Sigmoid colon (tissue), 6 donors: ENCODE measurements at regions not wholly inside any gene's neighbourhood (a gene's known extent, or its start where the extent isn't known, plus 50 kb on each side); places are given as distances from the start of the nearest gene placed in this dataset.

Experiments used
- DNase-seq: peaks from one replicate; pipeline ENCODE4 v3.0.0-alpha.2; 2019
- H3K27ac ChIP-seq, 4 donors: fragments of 200-600 bp; sonication (generic); one replicate each; pipeline ENCODE4 v1.5.1; 2016 to 2019; ENCODE audit warnings: mild to moderate bottlenecking in 1 of 4
- H3K27me3 ChIP-seq, 3 donors: fragments of 200-600 bp; sonication (generic); one replicate each; pipeline ENCODE4 v1.5.1; 2019; ENCODE audit warnings: mild to moderate bottlenecking in 1 of 3
- H3K36me3 ChIP-seq, 4 donors: fragments of 200-600 bp; sonication (generic); one replicate each; pipeline ENCODE4 v1.5.1; 2016 to 2019
- H3K4me1 ChIP-seq, 4 donors: fragments of 200-600 bp; sonication (generic); one replicate each; pipeline ENCODE4 v1.5.1; 2017 to 2019
- H3K4me3 ChIP-seq, 4 donors: fragments of 200-600 bp; sonication (generic); one replicate each; pipeline ENCODE4 v1.5.1; 2017 to 2019; ENCODE audit warnings: mild to moderate bottlenecking in 2 of 4, moderate library complexity in 1 of 4
- H3K9me3 ChIP-seq, 4 donors: fragments of 200-600 bp in 3 of 4; sonication (generic) in 3 of 4; one replicate each; pipeline versions ENCODE4 v1.5.1 to v1.6.1; 2013 to 2019
- CTCF ChIP-seq, 4 experiments: fragments of 450-650 bp in 3 of 4; fragments of 200-600 bp in 1 of 4; IDR thresholded peaks; one replicate each; pipeline ENCODE4 v1.5.1; 2016 to 2019; ENCODE audit warnings: antibody characterized with exemption in 4 of 4, mild to moderate bottlenecking in 3 of 4, moderate library complexity in 2 of 4
- EP300 ChIP-seq, 4 donors: sonication (generic); formaldehyde crosslinking; IDR thresholded peaks; one replicate each; pipeline ENCODE4 v1.6.1; 2017; ENCODE audit warnings: antibody characterized with exemption in 4 of 4
- POLR2A ChIP-seq, 2 donors: fragments of 450-650 bp; IDR thresholded peaks; one replicate each; pipeline ENCODE4 v1.6.1; 2016; ENCODE audit warnings: antibody characterized with exemption in 2 of 2, mild to moderate bottlenecking in 2 of 2, moderate library complexity in 2 of 2
- POLR2AphosphoS5 ChIP-seq, 4 donors: sonication (generic); formaldehyde crosslinking; IDR thresholded peaks; one replicate each; pipeline ENCODE4 v1.6.1; 2017; ENCODE audit warnings: antibody characterized with exemption in 4 of 4
- WGBS, 2 donors: extraction: QIAGEN DNeasy Blood & Tissue Kit; methylation state at CpG; one replicate each; pipeline ENCODE4 v1.1.7; 2013; 5-methylcytosine and 5-hydroxymethylcytosine counted together
- intact Hi-C: fragments of 100-400 bp; cut with DNase I; formaldehyde crosslinking; loops from one replicate; pipeline ENCODE4 v1.15.1; 2023
- donor health status: healthy with polysubstance abuse.
- donor health status: healthy.

- Histone ChIP-seq H3K4me1 (peaks cover 0 to 39% (median 36%) of the 10 kb centered on the region in 4 donors), H3K27ac (no peak overlapping the region), H3K4me3 (no peak overlapping the region), H3K9me3 (no peaks in the 10 kb centered on the region), H3K36me3 (no peaks in the 10 kb centered on the region), H3K27me3 (no peaks in the 10 kb centered on the region)
- WGBS, 2 donors = 86 to 90% methylated on average over 20 of the region's 20 CpGs
- intact Hi-C loops = loop anchor here (5.0 kb wide), 1 partner anchor 193 kb away; no protein-coding TSS in a partner anchor
- TF ChIP-seq POLR2A (IDR thresholded peaks at IDR 0.05) (no peak), POLR2AphosphoS5 (IDR thresholded peaks at IDR 0.05) (no peak), EP300 (IDR thresholded peaks at IDR 0.05) (no peak), CTCF (IDR thresholded peaks at IDR 0.05) (no peak)
- peak; percentile 52 for DNase-seq
These were observed 93.9 kb upstream of the CTDP1 start for GRCh38 chr18:79585395-79586370.

- Histone ChIP-seq H3K9me3 (no peaks in the 10 kb centered on the region), H3K4me3 (no peak overlapping the region), H3K36me3 (no peaks in the 10 kb centered on the region), H3K27me3 (no peaks in the 10 kb centered on the region), H3K27ac (peak overlapping the region in 2 of 4 donors; percentile 84 to 85), H3K4me1 (peaks cover 0 to 40% (median 36%) of the 10 kb centered on the region in 4 donors)
- DNase-seq = peak; percentile 59
- intact Hi-C loops = loop anchor here (5.0 kb wide), 1 partner anchor 194 kb away; no protein-coding TSS in a partner anchor
- TF ChIP-seq CTCF (IDR thresholded peaks at IDR 0.05) (no peak), POLR2A (IDR thresholded peaks at IDR 0.05) (no peak), EP300 (IDR thresholded peaks at IDR 0.05) (no peak), POLR2AphosphoS5 (IDR thresholded peaks at IDR 0.05) (no peak)
- 85 to 93% methylated on average over 34 of the region's 34 CpGs for WGBS, 2 donors
These were observed 93.0 kb upstream of the CTDP1 start for GRCh38 chr18:79586436-79587225.

- TF ChIP-seq POLR2A (IDR thresholded peaks at IDR 0.05) (no peak), CTCF (IDR thresholded peaks at IDR 0.05) (no peak), EP300 (IDR thresholded peaks at IDR 0.05) (no peak), POLR2AphosphoS5 (IDR thresholded peaks at IDR 0.05) (no peak)
- H3K9me3 ChIP-seq = no peaks in the 10 kb centered on the region
- H3K27ac ChIP-seq = peak overlapping the region in 3 of 4 donors; percentile 77 to 85 (median 84)
- no peak for DNase-seq
- H3K4me3 ChIP-seq = no peak overlapping the region
- H3K4me1 ChIP-seq = peaks cover 0 to 40% (median 36%) of the 10 kb centered on the region in 4 donors
- 89 to 91% methylated on average over 16 of the region's 16 CpGs for WGBS, 2 donors
- intact Hi-C loops = loop anchor here (5.0 kb wide), 1 partner anchor 195 kb away; no protein-coding TSS in a partner anchor
- H3K27me3 ChIP-seq = no peaks in the 10 kb centered on the region
- no peaks in the 10 kb centered on the region for H3K36me3 ChIP-seq
These were observed 92.3 kb upstream of the CTDP1 start for GRCh38 chr18:79587226-79587741.

GRCh38 chr18:79587779-79588635 is 91.6 kb upstream of the CTDP1 start:
- peak overlapping the region; percentile 69 to 85 (median 80) for H3K27ac ChIP-seq
- DNase-seq = peak; percentile 61

More at GRCh38 chr18:79587779-79588635, 91.6 kb upstream of the CTDP1 start:
- H3K9me3 ChIP-seq = peaks cover 0 to 2% (median 0%) of the 10 kb centered on the region in 4 donors
- no peaks in the 10 kb centered on the region for H3K36me3 ChIP-seq
- H3K27me3 ChIP-seq = no peaks in the 10 kb centered on the region
- peaks cover 0 to 40% (median 36%) of the 10 kb centered on the region in 4 donors for H3K4me1 ChIP-seq
- no peak overlapping the region for H3K4me3 ChIP-seq
- TF ChIP-seq EP300 (IDR thresholded peaks at IDR 0.05) (no peak), POLR2AphosphoS5 (IDR thresholded peaks at IDR 0.05) (no peak), POLR2A (IDR thresholded peaks at IDR 0.05) (no peak), CTCF (IDR thresholded peaks at IDR 0.05) (no peak)
- intact Hi-C loops = loop anchor here (5.0 kb wide), 1 partner anchor 196 kb away; no protein-coding TSS in a partner anchor
- 88 to 89% methylated on average over 32 of the region's 32 CpGs for WGBS, 2 donors
